HepG2 (cell line): ENCODE measurements at regions not wholly inside any gene's neighbourhood (a gene's known extent, or its start where the extent isn't known, plus 50 kb on each side); places are given as distances from the start of the nearest gene placed in this dataset.

Experiments
- ATAC-seq: fragments of 200-7000 bp; cut with Tn5 transposase; 3 replicates; pipeline ENCODE4 v1.9.1; 2020; ENCODE audit warnings: mild to moderate bottlenecking, moderate library complexity
- BruUV-seq: library from RNA; stranded (reverse); fragments of 400-500 nt; replicated peaks from 2 replicates; lab custom pipeline; 2021; lab: Mats Ljungman, UMichigan
- CTCF ChIA-PET: fragments of 300-600 bp; formaldehyde crosslinking; extraction: SDS; loops from one replicate; lab custom pipeline; 2021; ENCODE audit warnings: low total read pairs, inconsistent platforms, low intra/inter-chr PET ratio; lab: Yijun Ruan, JAX
- POLR2A ChIA-PET: fragments of 350-600 bp; sonication (Branson Sonifier 250); formaldehyde crosslinking; loops from one replicate; lab custom pipeline; 2020; ENCODE audit warnings: antibody characterized with exemption, inconsistent platforms; lab: Yijun Ruan, JAX
- DNase-seq: peaks from one replicate; pipeline ENCODE4 v3.0.0-alpha.2; 2015; ENCODE audit warnings: low spot score
- FAIRE-seq: peaks from 3 replicates; lab custom pipeline; 2011; peaks lifted over from hg19 to GRCh38; lab: Jason Lieb, UNC
- H2AFZ ChIP-seq: one replicate; pipeline ENCODE4 v1.6.1; 2011; ENCODE audit warnings: low read length, inconsistent platforms
- H3K27ac ChIP-seq: fragments of 300-600 bp; 3 replicates; pipeline ENCODE4 v1.8.0; 2011; ENCODE audit warnings: mixed run types, mild to moderate bottlenecking, mixed read lengths, low read length, inconsistent platforms; ENCODE audit not compliant: insufficient read depth; ENCODE audit errors: extremely low read length
- H3K27me3 ChIP-seq, 2 experiments: fragments of 200-600 bp in 1 of 2; 2 replicates in 1 of 2; 3 replicates in 1 of 2; pipeline versions ENCODE4 v1.6.0 to v1.8.0; 2011; ENCODE audit warnings: low read length in 2 of 2, mild to moderate bottlenecking in 2 of 2, moderate library complexity in 2 of 2, inconsistent platforms in 1 of 2; ENCODE audit not compliant: insufficient read depth in 2 of 2, control insufficient read depth in 1 of 2
- H3K36me3 ChIP-seq, 2 experiments: fragments of 200-600 bp in 1 of 2; replicated peaks in 1 of 2; 2 replicates in 1 of 2; 3 replicates in 1 of 2; pipeline versions ENCODE4 v1.5.1 to v1.8.0; 2011; ENCODE audit warnings: low read length in 2 of 2, inconsistent platforms in 1 of 2; ENCODE audit not compliant: insufficient read depth in 2 of 2, control insufficient read depth in 1 of 2
- H3K4me1 ChIP-seq: 2 replicates; pipeline ENCODE4 v1.5.1; 2012; ENCODE audit warnings: low read length, inconsistent platforms; ENCODE audit not compliant: insufficient read depth
- H3K4me2 ChIP-seq: 2 replicates; pipeline ENCODE4 v1.6.0; 2011; ENCODE audit warnings: low read depth, low read length, inconsistent platforms
- H3K4me3 ChIP-seq, 3 experiments: fragments of 200-600 bp in 1 of 3; sonication (generic), shearing (Covaris generic) in 1 of 3; replicated peaks in 1 of 3; 2 replicates each; pipeline ENCODE4 v1.5.1; 2011 to 2016; ENCODE audit warnings: low read length in 3 of 3, inconsistent platforms in 2 of 3, low read depth in 2 of 3, mild to moderate bottlenecking in 2 of 3, control low read depth in 1 of 3, mixed read lengths in 1 of 3; ENCODE audit not compliant: insufficient read depth in 1 of 3
- H3K79me2 ChIP-seq: one replicate; pipeline ENCODE4 v1.6.1; 2011; ENCODE audit warnings: low read length, inconsistent platforms; ENCODE audit not compliant: insufficient read depth
- H3K9ac ChIP-seq: 2 replicates; pipeline ENCODE4 v1.6.0; 2011; ENCODE audit warnings: mild to moderate bottlenecking, low read depth, low read length, inconsistent platforms; ENCODE audit not compliant: insufficient read depth
- H3K9me3 ChIP-seq: 2 replicates; pipeline ENCODE4 v1.5.1; 2012; ENCODE audit warnings: mild to moderate bottlenecking, low read length
- H4K20me1 ChIP-seq: 2 replicates; pipeline ENCODE4 v1.6.0; 2011; ENCODE audit warnings: inconsistent platforms, mild to moderate bottlenecking, low read length, moderate library complexity; ENCODE audit not compliant: insufficient read depth
- CBX5 ChIP-seq: sonication (generic); formaldehyde crosslinking; IDR thresholded peaks from 2 replicates; pipeline ENCODE4 v1.4.0; 2020; ENCODE audit warnings: missing genetic modification reagents, borderline replicate concordance
- MYNN ChIP-seq: sonication (generic); formaldehyde crosslinking; IDR thresholded peaks from 2 replicates; pipeline ENCODE4 v1.4.0; 2020; ENCODE audit warnings: mild to moderate bottlenecking, low read depth, missing genetic modification reagents
- NFYB ChIP-seq: sonication (generic); formaldehyde crosslinking; IDR thresholded peaks from 2 replicates; pipeline ENCODE4 v1.4.0; 2020; ENCODE audit warnings: missing genetic modification reagents
- PBX3 ChIP-seq: sonication (generic); formaldehyde crosslinking; IDR thresholded peaks from 2 replicates; pipeline ENCODE4 v1.8.1; 2023; ENCODE audit warnings: missing genetic modification reagents, inconsistent platforms, borderline replicate concordance
- SATB2 ChIP-seq: sonication (generic); formaldehyde crosslinking; IDR thresholded peaks from 2 replicates; pipeline ENCODE4 v1.5.0; 2020; ENCODE audit warnings: missing genetic modification reagents
- SMYD3 ChIP-seq: sonication (generic); formaldehyde crosslinking; IDR thresholded peaks from 2 replicates; pipeline ENCODE4 v1.8.1; 2023; ENCODE audit warnings: mild to moderate bottlenecking, missing genetic modification reagents
- STAT6 ChIP-seq: sonication (generic); formaldehyde crosslinking; IDR thresholded peaks from 2 replicates; pipeline ENCODE4 v1.4.0; 2020; ENCODE audit warnings: missing genetic modification reagents, mild to moderate bottlenecking, borderline replicate concordance
- ZFYVE20 ChIP-seq: sonication (generic); formaldehyde crosslinking; IDR thresholded peaks from 2 replicates; pipeline ENCODE4 v1.8.0; 2023; ENCODE audit warnings: low read depth, mild to moderate bottlenecking, moderate library complexity, missing genetic modification reagents, borderline replicate concordance
- ZKSCAN8 ChIP-seq: IDR thresholded peaks from 2 replicates; pipeline ENCODE4 v1.6.1; 2016; ENCODE audit warnings: borderline replicate concordance, missing genetic modification reagents, missing compliant biosample characterization
- ZNF121 ChIP-seq: sonication (generic); formaldehyde crosslinking; IDR thresholded peaks from 2 replicates; pipeline ENCODE4 v1.5.0; 2020; ENCODE audit warnings: mild to moderate bottlenecking, missing genetic modification reagents
- ZNF160 ChIP-seq: sonication (generic); formaldehyde crosslinking; IDR thresholded peaks from 2 replicates; pipeline ENCODE4 v1.8.0; 2022; ENCODE audit warnings: mild to moderate bottlenecking, inconsistent platforms, missing genetic modification reagents
- ZNF367 ChIP-seq: sonication (generic); formaldehyde crosslinking; IDR thresholded peaks from 2 replicates; pipeline ENCODE4 v1.4.0; 2020; ENCODE audit warnings: missing genetic modification reagents, borderline replicate concordance
- ZNF484 ChIP-seq: sonication (generic); formaldehyde crosslinking; IDR thresholded peaks from 2 replicates; pipeline ENCODE4 v1.5.1; 2020; ENCODE audit warnings: mild to moderate bottlenecking, low read depth, missing genetic modification reagents, borderline replicate concordance
- ZNF781 ChIP-seq: sonication (generic); formaldehyde crosslinking; IDR thresholded peaks from 2 replicates; pipeline ENCODE4 v1.5.1; 2020; ENCODE audit warnings: borderline replicate concordance, mild to moderate bottlenecking, missing genetic modification reagents; ENCODE audit errors: not compliant biosample characterization
- WGBS: methylation state at CpG from one replicate; pipeline ENCODE4 v1.1.6; 2017; ENCODE audit warnings: low lambda C conversion rate; 5-methylcytosine and 5-hydroxymethylcytosine counted together
- in situ Hi-C: cut with HindIII; loops from 2 replicates; pipeline ENCODE4 v1.10.0; 2017; ENCODE audit warnings: low pct_unique_long_range_greater_than_20kb; ENCODE audit not compliant: extremely low pct_ligation_motif_present
- intact Hi-C: fragments of 100-400 bp; cut with micrococcal nuclease; formaldehyde crosslinking; loops from one replicate; pipeline ENCODE4 v1.10.0; 2022; ENCODE audit not compliant: unreplicated experiment

GRCh38 chrX:147699061-147699460 is 212.7 kb upstream of the FMR1 start (continued):
- no peak for TF ChIP-seq ZFYVE20 (CRISPR knock-in tag)
- TF ChIP-seq MYNN (CRISPR knock-in tag): no peak
- no peak for TF ChIP-seq ZNF121 (CRISPR knock-in tag)
- TF ChIP-seq ZKSCAN8: no peak
- TF ChIP-seq ZNF367: no peak
- TF ChIP-seq ZNF160: no peak
- no peak for TF ChIP-seq PBX3 (CRISPR knock-in tag)
- no peak for TF ChIP-seq CBX5 (CRISPR knock-in tag)

- no TSS peak for BruUV-seq
- Histone ChIP-seq H2AFZ (no peak overlapping the region), H3K79me2 (no peaks in the 10 kb centered on the region), H3K9me3 (no peaks in the 10 kb centered on the region), H3K4me1 (no peaks in the 10 kb centered on the region), H3K27ac (no peak overlapping the region), H4K20me1 (no peaks in the 10 kb centered on the region), H3K27me3 (no peaks in the 10 kb centered on the region), H3K36me3 (no peaks in the 10 kb centered on the region), H3K9ac (no peak overlapping the region), H3K4me2 (no peak overlapping the region), H3K4me3 (no peak overlapping the region)
- ChIA-PET POLR2A (no interaction called here), CTCF (no interaction called here)
- in situ Hi-C loops: no loop called here
- intact Hi-C loops: no loop called here
- ATAC-seq (no peak), DNase-seq (no peak), FAIRE-seq (no peak)
- WGBS: 5% methylated on average over 2 of the region's 2 CpGs
- TF ChIP-seq ZNF781: no peak
- TF ChIP-seq STAT6: no peak
- TF ChIP-seq NFYB (CRISPR knock-in tag): no peak
- no peak for TF ChIP-seq SATB2 (CRISPR knock-in tag)
- no peak for TF ChIP-seq ZNF484 (CRISPR knock-in tag)
- TF ChIP-seq SMYD3 (CRISPR knock-in tag): no peak
These were observed 201.4 kb upstream of the FMR1 start for GRCh38 chrX:147710301-147710700.
